ENCODE measurements at regions not wholly inside any gene's neighbourhood (a gene's known extent, or its start where the extent isn't known, plus 50 kb on each side); places are given as distances from the start of the nearest gene placed in this dataset.

DNA sequence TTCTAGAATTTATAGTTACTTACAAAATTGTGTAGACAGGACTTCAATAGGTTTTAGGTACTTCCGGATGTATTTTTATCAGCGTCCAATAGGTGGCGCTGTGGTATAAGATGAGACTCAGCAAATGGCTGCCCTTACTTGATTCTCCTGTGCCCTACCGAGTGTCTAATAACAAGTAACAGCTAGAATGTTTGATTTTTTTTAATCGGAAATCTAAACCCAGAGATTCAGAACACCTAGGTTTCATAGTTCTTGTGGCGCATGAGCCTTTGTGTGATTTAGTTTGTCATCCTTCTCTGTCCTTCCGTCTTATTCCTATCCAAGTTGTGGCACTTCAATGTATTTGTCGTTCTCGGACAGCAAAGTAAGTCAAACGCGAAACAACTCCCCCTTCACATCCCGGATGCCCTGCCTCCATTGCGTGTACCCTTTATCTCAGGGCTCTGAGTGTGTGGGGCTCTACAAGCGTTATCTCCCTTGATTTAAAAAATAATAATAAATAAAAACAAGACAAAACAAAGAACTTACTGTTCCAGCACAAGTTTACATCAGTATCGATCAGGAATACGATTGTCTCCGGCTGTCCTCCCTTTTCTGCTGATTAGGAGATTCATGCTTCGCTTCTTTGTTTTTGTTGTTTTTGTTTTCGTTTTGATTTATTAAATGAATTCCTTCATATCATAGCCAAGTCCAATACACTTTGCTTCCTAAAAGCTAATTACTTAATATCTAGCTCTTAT lies 50.7 kb upstream of the SLC30A5 start:
- Histone ChIP-seq H3K27ac (ENCODE audit: low read depth, low read length) (peak overlapping the region; percentile 40), H3K4me1 (ENCODE audit: insufficient read depth, low read length) (peaks cover 3% of the 10 kb centered on the region), H3K27me3 (ENCODE audit: control insufficient read depth in 1 of 2, insufficient read depth in 2 of 2, low read length in 2 of 2) (no peaks in the 10 kb centered on the region), H3K9ac (ENCODE audit: low read length) (peak overlapping the region; percentile 66), H3K4me3 (ENCODE audit: low read depth in 1 of 2, low read length in 2 of 2) (peak overlapping the region; percentile 9 to 88), H3K9me3 (ENCODE audit: low read length) (no peaks in the 10 kb centered on the region), H3K36me3 (ENCODE audit: insufficient read depth, low read length) (no peaks in the 10 kb centered on the region)

DNA sequence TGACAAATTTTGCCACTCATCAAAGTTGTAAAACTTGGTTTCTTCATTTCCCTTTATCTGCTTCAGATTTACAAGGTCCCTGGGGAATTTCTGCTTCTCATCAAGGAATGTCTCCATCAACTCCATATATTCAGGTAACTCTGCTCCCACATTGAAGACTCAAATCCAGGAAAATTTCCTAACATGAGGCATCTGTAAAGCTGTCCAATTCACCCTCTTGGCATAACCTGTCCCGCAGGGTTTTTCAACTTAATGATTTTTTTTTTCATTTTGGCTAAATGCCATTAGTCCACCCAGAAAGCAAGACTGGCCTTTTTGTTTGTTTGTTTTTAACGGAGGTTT lies 50.2 kb upstream of the SLC30A5 start:
- Histone ChIP-seq H3K9me3 (ENCODE audit: low read length) (no peaks in the 10 kb centered on the region), H3K4me1 (ENCODE audit: insufficient read depth, low read length) (peaks cover 3% of the 10 kb centered on the region), H3K4me3 (ENCODE audit: low read depth in 1 of 2, low read length in 2 of 2) (peak overlapping the region; percentile 9 to 88), H3K36me3 (ENCODE audit: insufficient read depth, low read length) (no peaks in the 10 kb centered on the region), H3K9ac (ENCODE audit: low read length) (peak overlapping the region; percentile 66), H3K27ac (ENCODE audit: low read depth, low read length) (peak overlapping the region; percentile 40), H3K27me3 (ENCODE audit: control insufficient read depth in 1 of 2, insufficient read depth in 2 of 2, low read length in 2 of 2) (no peaks in the 10 kb centered on the region)
